ENCODE measurements at regions not wholly inside any gene's neighbourhood (a gene's known extent, or its start where the extent isn't known, plus 50 kb on each side); places are given as distances from the start of the nearest gene placed in this dataset.

DNA sequence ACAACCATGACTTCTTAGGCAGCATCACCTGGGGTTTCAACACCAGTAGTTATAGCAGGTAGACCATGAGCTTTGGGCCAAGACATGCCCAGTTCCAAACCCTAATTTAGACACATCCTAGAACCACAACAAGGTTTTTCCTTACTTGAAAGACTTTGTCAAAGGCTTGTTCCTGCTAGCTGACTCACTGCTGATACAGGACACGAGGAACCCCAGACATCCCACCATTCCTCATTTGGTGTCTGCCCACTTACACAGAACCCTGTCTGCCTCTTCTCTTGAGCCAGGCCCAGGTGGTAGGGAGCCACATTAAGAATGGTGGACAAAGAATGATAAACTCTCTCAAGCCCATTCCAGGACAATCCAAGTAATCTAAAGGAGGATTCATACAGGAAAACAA, 109.0 kb downstream of the CCDC71L start:
- TF ChIP-seq ZNF70 (CRISPR knock-in tag; IDR thresholded peaks at IDR 0.05) (no peak), PATZ1 (CRISPR knock-in tag; IDR thresholded peaks at IDR 0.05; ENCODE audit: borderline replicate concordance) (no peak), ZFP30 (CRISPR knock-in tag; IDR thresholded peaks at IDR 0.05) (no peak), CSDC2 (CRISPR knock-in tag; IDR thresholded peaks at IDR 0.05) (no peak), GLIS3 (CRISPR knock-in tag; IDR thresholded peaks at IDR 0.05) (no peak), ISL1 (CRISPR knock-in tag; IDR thresholded peaks at IDR 0.05) (no peak), ZC3H10 (CRISPR knock-in tag; IDR thresholded peaks at IDR 0.05) (no peak), SNAI2 (CRISPR knock-in tag; IDR thresholded peaks at IDR 0.05) (no peak), OSR1 (CRISPR knock-in tag; IDR thresholded peaks at IDR 0.05) (no peak), ZNF8 (CRISPR knock-in tag; IDR thresholded peaks at IDR 0.05) (no peak), TOX (CRISPR knock-in tag; IDR thresholded peaks at IDR 0.05; ENCODE audit: borderline replicate concordance) (no peak)

All from SK-N-SH treated with all-trans-retinoic acid at 6 μM for 48 hours (cell line).